H1 (cell line): ENCODE measurements at regions not wholly inside any gene's neighbourhood (a gene's known extent, or its start where the extent isn't known, plus 50 kb on each side); places are given as distances from the start of the nearest gene placed in this dataset.

ENCODE experiments used
- CTCF ChIA-PET: fragments of 300-600 bp; sonication (Branson Sonifier 250); formaldehyde crosslinking; loops from one replicate; lab custom pipeline; 2021; ENCODE audit not compliant: partially characterized antibody; lab: Charles Lee
- POLR2A ChIA-PET: fragments of 300-600 bp; sonication (Branson Sonifier 250); formaldehyde crosslinking; loops from one replicate; lab custom pipeline; 2021; ENCODE audit warnings: inconsistent platforms; ENCODE audit not compliant: partially characterized antibody; lab: Charles Lee
- DNase-seq, 2 experiments: peaks; one replicate each; pipeline versions ENCODE4 v3.0.0 to v3.0.0-alpha.2; 2010 to 2022; ENCODE audit warnings: low spot score in 2 of 2, low read depth in 1 of 2, mixed read lengths in 1 of 2
- FAIRE-seq: peaks from 2 replicates; lab custom pipeline; 2011; peaks lifted over from hg19 to GRCh38; lab: Jason Lieb, UNC
- H2AFZ ChIP-seq: 2 replicates; pipeline ENCODE4 v1.8.1; 2012; ENCODE audit warnings: low read length, inconsistent platforms
- H2AK5ac ChIP-seq: 2 replicates; pipeline ENCODE4 v1.6.1; 2013; ENCODE audit warnings: low read depth, low read length
- H2BK120ac ChIP-seq: replicated peaks from 2 replicates; pipeline ENCODE3; 2013; ENCODE audit warnings: low read depth, low read length, inconsistent platforms
- H2BK12ac ChIP-seq: 2 replicates; pipeline ENCODE4 v1.6.1; 2013; ENCODE audit warnings: low read depth, low read length
- H2BK15ac ChIP-seq: 2 replicates; pipeline ENCODE4 v1.6.1; 2013; ENCODE audit warnings: low read length
- H2BK20ac ChIP-seq: 2 replicates; pipeline ENCODE4 v1.6.1; 2013; ENCODE audit warnings: low read length
- H2BK5ac ChIP-seq: 2 replicates; pipeline ENCODE4 v1.6.1; 2013; ENCODE audit warnings: low read depth, low read length
- H3K14ac ChIP-seq: 2 replicates; pipeline ENCODE4 v1.6.1; 2013; ENCODE audit warnings: inconsistent platforms; ENCODE audit not compliant: insufficient read length
- H3K18ac ChIP-seq: 2 replicates; pipeline ENCODE4 v1.6.1; 2013; ENCODE audit warnings: low read length; ENCODE audit errors: extremely low read depth
- H3K23ac ChIP-seq: 2 replicates; pipeline ENCODE4 v1.6.1; 2013; ENCODE audit warnings: inconsistent platforms; ENCODE audit not compliant: insufficient read length
- H3K23me2 ChIP-seq: 2 replicates; pipeline ENCODE4 v1.6.1; 2013; ENCODE audit warnings: low read depth, low read length
- H3K27ac ChIP-seq: 2 replicates; pipeline ENCODE4 v1.6.1; 2011; ENCODE audit warnings: low read depth, low read length, inconsistent platforms
- H3K27me3 ChIP-seq, 4 experiments: replicated peaks in 1 of 4; 1 replicate in 1 of 4; 2 replicates in 3 of 4; pipeline versions ENCODE4 v1.6.1 to v1.8.1; 2011 to 2013; ENCODE audit warnings: low read length in 3 of 4, mild to moderate bottlenecking in 3 of 4, inconsistent platforms in 2 of 4, mixed read lengths in 2 of 4, moderate library complexity in 1 of 4; ENCODE audit not compliant: control insufficient read depth in 3 of 4, insufficient read depth in 3 of 4; ENCODE audit errors: extremely low read depth in 1 of 4
- H3K36me3 ChIP-seq, 4 experiments: 2 replicates each; pipeline versions ENCODE4 v1.6.1 to v1.8.1; 2011 to 2013; ENCODE audit warnings: mild to moderate bottlenecking in 4 of 4, low read length in 3 of 4, moderate library complexity in 2 of 4, control low read depth in 1 of 4, inconsistent platforms in 1 of 4; ENCODE audit not compliant: insufficient read depth in 4 of 4, control insufficient read depth in 2 of 4
- H3K4ac ChIP-seq: replicated peaks from 2 replicates; pipeline ENCODE3; 2013; ENCODE audit warnings: low read length, low read depth, mixed read lengths, inconsistent platforms; ENCODE audit not compliant: insufficient read length
- H3K4me1 ChIP-seq, 4 experiments: replicated peaks in 1 of 4; 1 replicate in 1 of 4; 2 replicates in 3 of 4; pipeline versions ENCODE4 v1.6.1 to v1.8.1; 2011 to 2013; ENCODE audit warnings: low read length in 3 of 4, inconsistent platforms in 2 of 4, mixed read lengths in 1 of 4; ENCODE audit not compliant: insufficient read depth in 4 of 4, control insufficient read depth in 3 of 4
- H3K4me2 ChIP-seq, 2 experiments: 2 replicates each; pipeline versions ENCODE4 v1.6.1 to v1.8.1; 2011 to 2013; ENCODE audit warnings: low read depth in 2 of 2, low read length in 2 of 2, control low read depth in 1 of 2, inconsistent platforms in 1 of 2, mild to moderate bottlenecking in 1 of 2; ENCODE audit not compliant: insufficient read depth in 1 of 2
- H3K4me3 ChIP-seq, 4 experiments: fragments of 200-600, 300-600 bp in 1 of 4; sonication (generic), shearing (Covaris generic), sonication (Bioruptor Twin) in 1 of 4; 2 replicates each; pipeline versions ENCODE4 v1.5.1 to v1.8.1; 2011 to 2016; ENCODE audit warnings: low read length in 4 of 4, low read depth in 3 of 4, control low read depth in 2 of 4, inconsistent platforms in 2 of 4, mild to moderate bottlenecking in 2 of 4, mixed read lengths in 1 of 4, moderate library complexity in 1 of 4; ENCODE audit not compliant: insufficient read depth in 2 of 4; ENCODE audit errors: extremely low read depth in 1 of 4
- H3K56ac ChIP-seq: replicated peaks from 2 replicates; pipeline ENCODE3; 2013; ENCODE audit warnings: low read depth, mild to moderate bottlenecking, mixed read lengths, low read length, inconsistent platforms; ENCODE audit not compliant: insufficient read length
- H3K79me1 ChIP-seq: 2 replicates; pipeline ENCODE4 v1.6.1; 2013; ENCODE audit warnings: low read depth, low read length, control low read depth
- H3K79me2 ChIP-seq, 2 experiments: 2 replicates each; pipeline versions ENCODE4 v1.6.1 to v1.8.1; 2012 to 2013; ENCODE audit warnings: low read length in 2 of 2, mild to moderate bottlenecking in 2 of 2, inconsistent platforms in 1 of 2; ENCODE audit not compliant: insufficient read depth in 2 of 2, control insufficient read depth in 1 of 2
- H3K9ac ChIP-seq, 4 experiments: replicated peaks in 1 of 4; 1 replicate in 1 of 4; 2 replicates in 3 of 4; pipeline versions ENCODE4 v1.6.1 to v1.8.1; 2011 to 2013; ENCODE audit warnings: low read depth in 3 of 4, low read length in 3 of 4, control low read depth in 2 of 4, mild to moderate bottlenecking in 2 of 4, moderate library complexity in 2 of 4, inconsistent platforms in 1 of 4; ENCODE audit errors: extremely low read depth in 1 of 4
- H3K9me3 ChIP-seq, 2 experiments: 2 replicates each; pipeline versions ENCODE4 v1.6.1 to v1.8.1; 2012 to 2013; ENCODE audit warnings: mild to moderate bottlenecking in 2 of 2, moderate library complexity in 2 of 2, control low read depth in 1 of 2, inconsistent platforms in 1 of 2, low read depth in 1 of 2, low read length in 1 of 2, mixed read lengths in 1 of 2; ENCODE audit not compliant: insufficient read depth in 2 of 2
- H4K20me1 ChIP-seq, 2 experiments: replicated peaks in 1 of 2; 2 replicates each; pipeline versions ENCODE3 to v1.8.1; 2011 to 2013; ENCODE audit warnings: inconsistent platforms in 2 of 2, low read length in 2 of 2, mild to moderate bottlenecking in 1 of 2; ENCODE audit not compliant: insufficient read depth in 2 of 2, control insufficient read depth in 1 of 2
- H4K5ac ChIP-seq: 2 replicates; pipeline ENCODE4 v1.6.1; 2013; ENCODE audit warnings: low read length, low read depth, mixed read lengths, inconsistent platforms; ENCODE audit not compliant: insufficient read length
- H4K8ac ChIP-seq: 2 replicates; pipeline ENCODE4 v1.8.0; 2013; ENCODE audit warnings: mild to moderate bottlenecking, moderate library complexity, low read length, inconsistent platforms; ENCODE audit not compliant: insufficient read depth; ENCODE audit errors: extremely low read depth
- H4K91ac ChIP-seq: replicated peaks from 2 replicates; pipeline ENCODE3; 2013; ENCODE audit warnings: low read length, mixed read lengths, inconsistent platforms; ENCODE audit not compliant: insufficient read length
- CEBPB ChIP-seq: IDR thresholded peaks from 2 replicates; pipeline ENCODE4 v1.6.1; 2012; ENCODE audit warnings: low read depth, low read length
- CHD2 ChIP-seq: IDR thresholded peaks from 2 replicates; pipeline ENCODE4 v1.6.1; 2012; ENCODE audit warnings: low read length, improper control_type of control experiment
- EP300 ChIP-seq, 2 experiments: IDR thresholded peaks; 1 replicate in 1 of 2; 2 replicates in 1 of 2; pipeline ENCODE4 v1.6.1; 2011 to 2012; ENCODE audit warnings: low read depth in 2 of 2, low read length in 2 of 2, mild to moderate bottlenecking in 2 of 2, borderline replicate concordance in 1 of 2, inconsistent platforms in 1 of 2, moderate library complexity in 1 of 2
- GABPA ChIP-seq: IDR thresholded peaks from 2 replicates; pipeline ENCODE4 v1.6.1; 2011; ENCODE audit warnings: mild to moderate bottlenecking, low read length, moderate library complexity, borderline replicate concordance; ENCODE audit not compliant: insufficient read depth
- GTF2F1 ChIP-seq: IDR thresholded peaks from 2 replicates; pipeline ENCODE4 v1.6.1; 2012; ENCODE audit warnings: low read depth, low read length, improper control_type of control experiment, borderline replicate concordance
- RNF2 ChIP-seq: fragments of 200-900, 300-1000 bp; sonication (generic); IDR thresholded peaks from 2 replicates; pipeline ENCODE4 v1.7.1; 2016; ENCODE audit warnings: borderline replicate concordance, low read depth, mild to moderate bottlenecking, antibody characterized with exemption, low read length; ENCODE audit not compliant: poor library complexity, severe bottlenecking; ENCODE audit errors: missing control alignments
- RXRA ChIP-seq: IDR thresholded peaks from 2 replicates; pipeline ENCODE4 v1.6.1; 2011; ENCODE audit warnings: low read depth, mild to moderate bottlenecking, low read length, moderate library complexity; ENCODE audit not compliant: insufficient read depth
- SP4 ChIP-seq: IDR thresholded peaks from 2 replicates; pipeline ENCODE4 v1.6.1; 2012; ENCODE audit warnings: low read length, inconsistent platforms
- TEAD4 ChIP-seq: IDR thresholded peaks from 2 replicates; pipeline ENCODE4 v1.6.1; 2012; ENCODE audit warnings: low read depth, low read length, inconsistent platforms, mixed read lengths
- ZNF274 ChIP-seq: IDR thresholded peaks from 2 replicates; pipeline ENCODE4 v1.7.0; 2012; ENCODE audit warnings: low read length, borderline replicate concordance; ENCODE audit errors: extremely low read depth
- WGBS, 2 experiments: shearing (Covaris generic) in 1 of 2; methylation state at CpG; one replicate each; pipeline versions ENCODE4 v1.1.6 to v1.1.7; 2013 to 2015; ENCODE audit warnings: low lambda C conversion rate in 2 of 2, mixed read lengths in 2 of 2, inconsistent platforms in 1 of 2, low coverage in 1 of 2, missing lambda C conversion rate in 1 of 2; ENCODE audit not compliant: insufficient replicate concordance in 2 of 2, insufficient coverage in 1 of 2, insufficient read length in 1 of 2; ENCODE audit errors: extremely low coverage in 1 of 2, missing lambda C conversion rate in 1 of 2; 5-methylcytosine and 5-hydroxymethylcytosine counted together
- TF ChIP-seq, protein P1 (sequence below): IDR thresholded peaks from 2 replicates; pipeline ENCODE4 v1.6.1; 2012; ENCODE audit warnings: low read length, inconsistent platforms

DNA sequence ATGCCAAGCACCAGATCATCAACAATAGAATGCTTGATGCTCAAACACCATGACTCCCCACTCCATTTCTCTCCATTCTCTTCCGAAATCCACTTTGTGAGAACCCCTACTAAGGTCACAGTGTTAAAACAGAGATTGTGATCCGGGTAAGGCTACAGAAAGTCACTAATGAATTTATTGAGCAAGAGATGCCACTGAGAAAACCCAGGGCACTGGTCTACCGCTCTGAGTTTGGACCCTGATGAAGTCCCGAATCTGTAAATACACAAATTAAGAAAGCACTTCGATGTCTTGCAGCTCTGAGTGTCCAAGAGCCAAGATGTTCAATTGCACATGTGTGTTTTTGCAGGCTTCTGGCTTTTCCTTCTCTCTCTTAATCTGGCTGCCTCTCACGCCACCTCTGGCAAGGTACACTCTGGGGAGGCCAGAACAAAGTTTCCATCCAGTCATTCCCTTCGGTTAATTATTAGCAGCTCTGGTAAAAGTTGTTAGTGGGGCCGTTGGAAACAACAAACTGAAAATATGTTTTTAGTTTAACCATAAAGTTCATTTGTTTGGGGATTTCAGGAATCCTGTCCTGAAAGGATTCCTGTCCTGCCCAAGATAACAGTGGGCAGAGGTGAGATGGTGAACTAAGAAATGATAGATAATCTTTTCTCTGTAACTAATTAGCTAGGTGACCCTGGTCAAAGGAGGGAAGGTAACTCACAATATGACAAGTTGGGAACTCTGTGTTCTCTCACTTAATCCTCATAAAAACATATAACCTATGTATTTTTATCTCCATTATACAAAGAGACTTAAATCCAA lies 75.4 kb downstream of the BTG1 start:
- H2BK15ac ChIP-seq = no peak overlapping the region
- no peaks in the 10 kb centered on the region for H3K23me2 ChIP-seq
- no peak overlapping the region for H2BK12ac ChIP-seq
- no peaks in the 10 kb centered on the region for H3K9me3 ChIP-seq
- FAIRE-seq (no peak), DNase-seq (no peak)
- no peak overlapping the region for H3K4ac ChIP-seq
- H3K23ac ChIP-seq = no peak overlapping the region
- 97% methylated on average over 8 of the region's 8 CpGs; no CpG with 5 or more reads in 1 of the 2 experiments for WGBS, 2 experiments
- H4K5ac ChIP-seq = no peak overlapping the region
- H4K8ac ChIP-seq = no peak overlapping the region
- no peaks in the 10 kb centered on the region for H3K79me2 ChIP-seq
- no peak overlapping the region for H3K14ac ChIP-seq
- no peak overlapping the region for H3K4me2 ChIP-seq
- H3K9ac ChIP-seq = no peak overlapping the region
- H3K79me1 ChIP-seq = no peaks in the 10 kb centered on the region
- H2AK5ac ChIP-seq = no peak overlapping the region
- no peak overlapping the region for H2BK120ac ChIP-seq
- H3K4me1 ChIP-seq = no peaks in the 10 kb centered on the region; a peak in 2 of 7 replicates
- no peak overlapping the region for H3K4me3 ChIP-seq
- CTCF ChIA-PET = interaction anchor here (1.1 kb wide), 1 partner anchor 10 kb away, joined by 3 read pairs; no protein-coding TSS in a partner anchor
- no peaks in the 10 kb centered on the region for H3K27me3 ChIP-seq
- no peak overlapping the region for H2BK20ac ChIP-seq
- no peak overlapping the region for H2BK5ac ChIP-seq
- no peak overlapping the region for H4K91ac ChIP-seq
- H3K27ac ChIP-seq = no peak overlapping the region
- H3K56ac ChIP-seq = no peak overlapping the region
- H2AFZ ChIP-seq = no peak overlapping the region
- H4K20me1 ChIP-seq = no peaks in the 10 kb centered on the region
- no peaks in the 10 kb centered on the region for H3K36me3 ChIP-seq
- no peak overlapping the region for H3K18ac ChIP-seq
- POLR2A ChIA-PET = no interaction called here
- TF ChIP-seq TEAD4 (no peak), RNF2 (no peak), EP300 (IDR thresholded peaks at IDR 0.05; ENCODE audit: borderline replicate concordance in 1 of 2, low read depth in 2 of 2, low read length in 2 of 2) (no peak), GABPA (no peak), ZNF274 (no peak), CEBPB (no peak), GTF2F1 (no peak), SP4 (no peak), CHD2 (no peak), RXRA (no peak)
- TF ChIP-seq, protein P1, sequence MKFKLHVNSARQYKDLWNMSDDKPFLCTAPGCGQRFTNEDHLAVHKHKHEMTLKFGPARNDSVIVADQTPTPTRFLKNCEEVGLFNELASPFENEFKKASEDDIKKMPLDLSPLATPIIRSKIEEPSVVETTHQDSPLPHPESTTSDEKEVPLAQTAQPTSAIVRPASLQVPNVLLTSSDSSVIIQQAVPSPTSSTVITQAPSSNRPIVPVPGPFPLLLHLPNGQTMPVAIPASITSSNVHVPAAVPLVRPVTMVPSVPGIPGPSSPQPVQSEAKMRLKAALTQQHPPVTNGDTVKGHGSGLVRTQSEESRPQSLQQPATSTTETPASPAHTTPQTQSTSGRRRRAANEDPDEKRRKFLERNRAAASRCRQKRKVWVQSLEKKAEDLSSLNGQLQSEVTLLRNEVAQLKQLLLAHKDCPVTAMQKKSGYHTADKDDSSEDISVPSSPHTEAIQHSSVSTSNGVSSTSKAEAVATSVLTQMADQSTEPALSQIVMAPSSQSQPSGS = no peak
